Keratinocyte (primary cell): ENCODE measurements at regions not wholly inside any gene's neighbourhood (a gene's known extent, or its start where the extent isn't known, plus 50 kb on each side); places are given as distances from the start of the nearest gene placed in this dataset.

ENCODE experiments used
- DNase-seq: peaks from one replicate; pipeline ENCODE4 v3.0.0-alpha.2; 2011; ENCODE audit warnings: low read depth, missing footprints, low spot score
- FAIRE-seq: peaks from 2 replicates; lab custom pipeline; 2011; peaks lifted over from hg19 to GRCh38; lab: Jason Lieb, UNC
- H2AFZ ChIP-seq: 2 replicates; pipeline ENCODE4 v1.6.0; 2012; ENCODE audit warnings: low read length, control low read depth, inconsistent platforms; ENCODE audit not compliant: control insufficient read depth
- H3K27ac ChIP-seq: 2 replicates; pipeline ENCODE4 v1.5.1; 2011; ENCODE audit warnings: low read length; ENCODE audit not compliant: control insufficient read depth, insufficient read depth
- H3K27me3 ChIP-seq: 3 replicates; pipeline ENCODE4 v1.6.0; 2011; ENCODE audit warnings: low read length; ENCODE audit not compliant: control insufficient read depth, insufficient read depth; ENCODE audit errors: extremely low read depth
- H3K36me3 ChIP-seq, 2 experiments: 2 replicates in 1 of 2; 3 replicates in 1 of 2; pipeline ENCODE4 v1.5.1; 2011; ENCODE audit warnings: low read length in 2 of 2, mild to moderate bottlenecking in 1 of 2; ENCODE audit not compliant: control insufficient read depth in 2 of 2, insufficient read depth in 2 of 2; ENCODE audit errors: extremely low read depth in 1 of 2
- H3K4me1 ChIP-seq: 3 replicates; pipeline ENCODE4 v1.5.1; 2011; ENCODE audit warnings: low read length; ENCODE audit not compliant: control insufficient read depth, insufficient read depth; ENCODE audit errors: extremely low read depth
- H3K4me2 ChIP-seq: 3 replicates; pipeline ENCODE4 v1.6.0; 2011; ENCODE audit warnings: low read depth, low read length; ENCODE audit not compliant: control insufficient read depth, insufficient read depth; ENCODE audit errors: extremely low read depth
- H3K4me3 ChIP-seq, 3 experiments: fragments of 200-600 bp in 1 of 3; sonication (generic) in 1 of 3; 2 replicates in 2 of 3; 3 replicates in 1 of 3; pipeline ENCODE4 v1.5.1; 2011 to 2016; ENCODE audit warnings: low read length in 3 of 3, mild to moderate bottlenecking in 3 of 3, control low read depth in 2 of 3, inconsistent platforms in 1 of 3, low read depth in 1 of 3, mixed read lengths in 1 of 3, mixed run types in 1 of 3, moderate library complexity in 1 of 3; ENCODE audit not compliant: control insufficient read depth in 2 of 3, insufficient read depth in 2 of 3; ENCODE audit errors: extremely low read depth in 1 of 3
- H3K79me2 ChIP-seq: 2 replicates; pipeline ENCODE4 v1.6.0; 2012; ENCODE audit warnings: low read length; ENCODE audit not compliant: control insufficient read depth, insufficient read depth
- H3K9ac ChIP-seq: 3 replicates; pipeline ENCODE4 v1.6.0; 2011; ENCODE audit warnings: low read length; ENCODE audit not compliant: control insufficient read depth, insufficient read depth; ENCODE audit errors: extremely low read depth
- H3K9me1 ChIP-seq: 3 replicates; pipeline ENCODE4 v1.6.0; 2011; ENCODE audit warnings: low read length; ENCODE audit not compliant: control insufficient read depth, insufficient read depth; ENCODE audit errors: extremely low read depth
- H3K9me3 ChIP-seq: 2 replicates; pipeline ENCODE4 v1.5.1; 2012; ENCODE audit warnings: low read depth, low read length; ENCODE audit not compliant: control insufficient read depth
- H4K20me1 ChIP-seq: 3 replicates; pipeline ENCODE4 v1.6.0; 2011; ENCODE audit warnings: low read length; ENCODE audit not compliant: control insufficient read depth, insufficient read depth; ENCODE audit errors: extremely low read depth
- EZH2 ChIP-seq: IDR thresholded peaks from one replicate; pipeline ENCODE4 v1.6.1; 2012; ENCODE audit warnings: inconsistent platforms, mild to moderate bottlenecking, low read length, moderate library complexity
- dilution Hi-C: fragments of 300-500 bp; cut with MboI; formaldehyde crosslinking; loops from one replicate; pipeline ENCODE4 v1.7.0; 2020; ENCODE audit warnings: low sequenced_read_pairs; ENCODE audit not compliant: extremely low pct_ligation_motif_present
- TF ChIP-seq, protein P1 (sequence below), 3 experiments: IDR thresholded peaks in 1 of 3; conservative IDR thresholded peaks in 1 of 3; optimal IDR thresholded peaks in 1 of 3; 2 replicates in 2 of 3; 3 replicates in 1 of 3; pipeline versions ENCODE3 to v1.5.1; 2011; ENCODE audit warnings: low read length in 3 of 3, mild to moderate bottlenecking in 3 of 3, moderate library complexity in 2 of 3, control low read depth in 1 of 3, inconsistent platforms in 1 of 3; ENCODE audit not compliant: insufficient read depth in 2 of 3; ENCODE audit errors: extremely low read depth in 1 of 3

DNA sequence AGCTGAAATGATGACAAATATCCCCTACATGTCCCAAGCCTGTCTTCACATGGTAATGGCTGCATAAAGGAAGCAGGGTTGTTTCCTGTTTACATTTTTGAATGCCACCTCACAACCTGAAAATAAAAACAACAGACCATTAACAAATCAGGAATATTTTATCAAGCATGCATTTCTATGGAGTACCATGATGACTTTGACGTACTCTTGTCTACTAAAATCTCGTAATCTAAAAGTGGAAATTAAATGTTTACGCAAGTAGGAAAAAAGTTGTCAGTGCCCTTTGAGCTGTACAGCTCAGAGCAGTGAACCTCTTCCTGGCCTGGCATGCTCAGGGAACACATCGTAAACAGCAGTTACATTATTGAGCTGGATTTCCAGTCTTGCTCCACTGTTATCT is 194.1 kb downstream of the INHBA start:
- dilution Hi-C loops = no loop called here

DNA sequence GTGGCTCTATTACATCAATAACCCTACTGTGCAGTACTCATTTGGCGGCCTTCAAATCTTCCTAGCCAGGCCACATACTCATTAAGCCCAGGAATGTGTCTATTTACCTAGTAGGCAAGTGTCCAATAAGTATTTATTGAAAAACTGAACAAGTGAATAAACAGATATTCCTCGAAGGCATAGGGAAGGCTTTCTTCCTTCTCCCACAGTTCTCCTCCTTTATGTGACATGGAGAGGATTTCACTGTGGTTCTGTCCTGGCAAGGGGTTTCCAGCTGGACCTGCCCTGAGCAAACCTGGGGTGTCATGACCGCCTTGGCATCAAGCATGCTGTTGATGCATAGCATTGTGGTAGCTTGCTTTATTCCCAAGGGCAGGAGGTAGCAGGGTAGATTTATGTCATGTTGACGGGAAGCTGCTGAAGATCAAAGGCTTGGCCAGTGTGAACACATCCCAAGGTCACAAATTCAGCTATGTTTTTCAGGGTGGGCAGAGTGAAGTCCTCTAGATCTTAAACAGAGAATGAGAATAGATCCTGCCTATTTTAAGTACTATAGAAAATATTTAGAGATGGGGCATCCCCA is 195.1 kb downstream of the INHBA start:
- Histone ChIP-seq H3K9ac (no peak overlapping the region), H3K4me3 (no peak overlapping the region), H3K27me3 (no peaks in the 10 kb centered on the region), H4K20me1 (no peaks in the 10 kb centered on the region), H3K79me2 (no peaks in the 10 kb centered on the region), H3K4me1 (no peaks in the 10 kb centered on the region), H3K9me1 (no peaks in the 10 kb centered on the region), H2AFZ (no peak overlapping the region), H3K4me2 (no peak overlapping the region), H3K36me3 (no peaks in the 10 kb centered on the region), H3K27ac (no peak overlapping the region), H3K9me3 (no peaks in the 10 kb centered on the region)
- FAIRE-seq (no peak), DNase-seq (no peak)
- dilution Hi-C loops = no loop called here
- TF ChIP-seq EZH2 = no peak
- TF ChIP-seq, protein P1, sequence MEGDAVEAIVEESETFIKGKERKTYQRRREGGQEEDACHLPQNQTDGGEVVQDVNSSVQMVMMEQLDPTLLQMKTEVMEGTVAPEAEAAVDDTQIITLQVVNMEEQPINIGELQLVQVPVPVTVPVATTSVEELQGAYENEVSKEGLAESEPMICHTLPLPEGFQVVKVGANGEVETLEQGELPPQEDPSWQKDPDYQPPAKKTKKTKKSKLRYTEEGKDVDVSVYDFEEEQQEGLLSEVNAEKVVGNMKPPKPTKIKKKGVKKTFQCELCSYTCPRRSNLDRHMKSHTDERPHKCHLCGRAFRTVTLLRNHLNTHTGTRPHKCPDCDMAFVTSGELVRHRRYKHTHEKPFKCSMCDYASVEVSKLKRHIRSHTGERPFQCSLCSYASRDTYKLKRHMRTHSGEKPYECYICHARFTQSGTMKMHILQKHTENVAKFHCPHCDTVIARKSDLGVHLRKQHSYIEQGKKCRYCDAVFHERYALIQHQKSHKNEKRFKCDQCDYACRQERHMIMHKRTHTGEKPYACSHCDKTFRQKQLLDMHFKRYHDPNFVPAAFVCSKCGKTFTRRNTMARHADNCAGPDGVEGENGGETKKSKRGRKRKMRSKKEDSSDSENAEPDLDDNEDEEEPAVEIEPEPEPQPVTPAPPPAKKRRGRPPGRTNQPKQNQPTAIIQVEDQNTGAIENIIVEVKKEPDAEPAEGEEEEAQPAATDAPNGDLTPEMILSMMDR (optimal IDR thresholded peaks at IDR 0.05 in 1 of 3, IDR thresholded peaks at IDR 0.05 in 1 of 3, conservative IDR thresholded peaks at IDR 0.05 in 1 of 3; ENCODE audit: extremely low read depth in 1 of 3, insufficient read depth in 2 of 3, low read length in 3 of 3) = no peak

More for the DNA sequence above, 194.1 kb downstream of the INHBA start:
- Histone ChIP-seq H3K4me2 (no peak overlapping the region), H3K27me3 (no peaks in the 10 kb centered on the region), H3K4me1 (no peaks in the 10 kb centered on the region), H4K20me1 (no peaks in the 10 kb centered on the region), H3K27ac (no peak overlapping the region), H3K9ac (no peak overlapping the region), H3K9me3 (no peaks in the 10 kb centered on the region), H2AFZ (peak overlapping the region; percentile 34), H3K79me2 (no peaks in the 10 kb centered on the region), H3K36me3 (no peaks in the 10 kb centered on the region), H3K9me1 (no peaks in the 10 kb centered on the region), H3K4me3 (no peak overlapping the region)
- TF ChIP-seq, protein P1 (optimal IDR thresholded peaks at IDR 0.05 in 1 of 3, IDR thresholded peaks at IDR 0.05 in 1 of 3, conservative IDR thresholded peaks at IDR 0.05 in 1 of 3; ENCODE audit: extremely low read depth in 1 of 3, insufficient read depth in 2 of 3, low read length in 3 of 3) = no peak
- TF ChIP-seq EZH2 = no peak
- DNase-seq (no peak), FAIRE-seq (no peak)
